HG03469 (cell line): ENCODE measurements at regions not wholly inside any gene's neighbourhood (a gene's known extent, or its start where the extent isn't known, plus 50 kb on each side); places are given as distances from the start of the nearest gene placed in this dataset.

ENCODE experiments used
- ATAC-seq: cut with Tn5 transposase; IDR thresholded peaks from one replicate; pipeline ENCODE4 v1.9.1; 2021; ENCODE audit warnings: mild to moderate bottlenecking, moderate library complexity, moderate number of reproducible peaks; ENCODE audit not compliant: unreplicated experiment

GRCh38 chr6:132244744-132245143, 156.5 kb downstream of the MOXD1 start:
- ATAC-seq, result no peak

DNA sequence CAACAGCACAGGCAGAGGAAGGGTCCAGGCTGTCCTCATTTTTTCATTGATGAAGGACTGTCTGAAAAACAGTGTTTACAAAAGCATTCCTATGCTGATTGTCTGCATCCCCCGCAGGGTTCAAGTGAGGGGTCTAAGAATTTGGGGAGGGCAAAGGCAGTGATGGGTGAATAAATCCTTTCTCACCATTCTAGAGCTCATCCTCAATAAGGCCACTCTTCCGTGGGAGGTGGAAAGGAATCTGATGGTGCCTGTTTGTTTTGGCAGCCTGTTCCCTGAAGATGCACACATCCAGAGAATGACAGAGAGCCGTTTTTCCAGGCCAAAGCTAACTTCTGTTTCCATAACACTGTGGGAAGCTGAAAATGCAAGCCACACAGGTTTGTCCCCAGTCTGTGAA, 164.5 kb downstream of the MOXD1 start:
- ATAC-seq, result no peak

- ATAC-seq, result no peak
Measured at GRCh38 chr6:132236281-132236680, 165.0 kb downstream of the MOXD1 start.

- ATAC-seq, result no peak
Measured at GRCh38 chr6:132235596-132236280, 165.5 kb downstream of the MOXD1 start.

DNA sequence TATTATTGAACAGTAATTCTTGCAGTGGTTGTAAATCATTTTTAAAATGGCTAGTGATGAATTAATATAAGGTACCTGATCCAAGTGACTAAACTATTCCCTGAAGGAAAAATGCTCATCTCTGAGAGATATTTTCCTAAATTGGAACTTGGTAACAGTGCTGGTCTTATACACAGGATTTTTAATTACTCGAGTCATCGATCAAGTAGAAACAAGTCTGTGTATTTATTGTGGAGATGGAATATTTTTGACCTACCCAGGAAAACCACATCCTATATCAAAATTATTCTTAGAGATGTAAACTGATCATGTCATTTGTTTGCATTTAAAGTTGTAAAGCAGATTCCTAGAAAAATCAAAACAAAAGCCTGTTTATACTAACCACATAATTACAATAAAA, 166.9 kb downstream of the MOXD1 start:
- ATAC-seq, result no peak

DNA sequence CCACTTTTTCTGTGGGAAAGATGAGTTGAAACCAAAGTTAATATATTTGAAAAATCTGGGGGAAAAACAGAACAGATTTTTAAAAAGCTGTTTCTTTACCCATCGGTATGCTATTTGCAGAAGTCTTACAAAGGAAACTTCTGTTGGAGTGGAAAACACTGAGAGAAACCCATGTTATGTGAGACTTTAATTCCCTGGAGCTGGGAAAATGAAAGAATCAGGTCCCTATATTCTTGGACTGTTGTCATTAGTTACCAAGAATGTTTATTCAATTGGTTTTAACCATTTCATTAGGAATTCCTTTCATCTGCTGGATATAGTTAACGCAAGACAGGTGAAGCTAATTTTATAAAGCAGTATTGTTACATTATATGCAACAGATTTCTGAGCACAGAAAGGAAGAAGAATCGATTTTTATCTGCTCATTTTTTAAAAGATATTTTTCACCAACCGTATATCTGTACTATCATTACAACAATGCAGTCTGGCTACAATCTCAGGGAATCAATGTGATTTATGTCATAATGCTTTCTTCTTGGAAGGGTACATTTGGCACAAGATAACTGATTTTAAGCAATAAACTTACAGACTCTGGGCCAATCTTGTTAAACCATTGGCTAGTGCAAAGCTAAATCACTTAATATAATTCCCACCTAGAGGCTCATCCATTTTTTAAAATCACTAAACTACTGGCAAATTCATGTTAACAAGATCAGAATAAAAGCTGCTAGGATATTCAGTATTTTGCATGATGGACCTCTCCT, 170.0 kb downstream of the MOXD1 start:
- no peak for ATAC-seq

DNA sequence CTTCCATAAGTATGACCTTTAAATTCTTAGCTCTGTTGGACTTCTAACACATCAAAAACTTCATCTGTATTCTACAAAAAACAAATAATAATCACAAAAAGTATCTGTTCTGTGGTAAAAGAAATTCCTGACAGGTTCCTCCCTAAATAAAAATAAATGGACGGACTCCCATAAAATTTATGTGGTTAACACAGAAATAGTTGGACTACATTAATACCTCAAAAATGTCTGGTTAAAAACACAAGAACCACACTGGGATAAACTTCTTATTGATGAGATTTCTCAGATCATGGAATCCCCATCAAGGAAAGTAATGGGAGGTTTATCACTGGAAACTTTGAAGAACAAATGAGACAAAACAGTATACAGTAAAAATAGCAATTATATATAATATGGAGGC, 172.4 kb downstream of the MOXD1 start:
- ATAC-seq, result no peak

DNA sequence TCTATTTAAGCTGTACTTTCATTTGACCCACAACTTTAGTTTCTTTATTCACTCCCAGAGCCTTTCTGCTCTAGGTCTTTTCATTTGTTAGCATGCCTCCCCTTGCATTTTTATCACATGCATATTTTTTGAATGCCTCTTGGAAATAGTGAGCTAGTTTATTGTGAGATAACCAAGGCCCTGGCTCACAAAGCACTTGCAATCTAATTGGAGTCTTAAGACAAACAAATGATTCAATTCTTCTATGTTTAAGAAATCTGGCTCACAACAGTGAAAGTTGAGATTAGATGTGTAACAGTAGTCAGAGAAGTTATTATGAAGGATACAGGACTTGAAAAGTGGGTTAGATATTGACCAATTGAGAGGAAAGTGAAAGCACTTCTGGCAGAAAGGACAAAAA, 173.4 kb downstream of the MOXD1 start:
- no peak for ATAC-seq

DNA sequence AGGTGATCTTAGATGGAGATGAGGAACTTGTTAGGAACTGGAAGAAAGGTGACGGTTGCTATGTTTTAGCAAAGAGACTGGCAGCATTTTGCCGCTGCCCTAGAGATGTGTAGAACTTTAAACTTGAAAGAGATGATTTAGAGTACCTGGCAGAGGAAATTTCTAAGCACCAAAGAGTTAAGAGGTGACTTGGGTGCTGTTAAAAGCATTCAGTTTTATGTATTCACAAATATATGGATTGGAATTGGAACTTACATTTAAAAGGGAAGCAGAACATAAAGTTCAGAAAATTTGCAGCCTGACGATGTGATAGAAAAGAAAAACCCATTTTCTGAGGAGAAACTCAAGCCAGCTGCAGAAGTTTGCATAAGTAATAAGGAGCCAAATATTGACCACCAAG, 176.3 kb downstream of the MOXD1 start:
- ATAC-seq, result no peak

DNA sequence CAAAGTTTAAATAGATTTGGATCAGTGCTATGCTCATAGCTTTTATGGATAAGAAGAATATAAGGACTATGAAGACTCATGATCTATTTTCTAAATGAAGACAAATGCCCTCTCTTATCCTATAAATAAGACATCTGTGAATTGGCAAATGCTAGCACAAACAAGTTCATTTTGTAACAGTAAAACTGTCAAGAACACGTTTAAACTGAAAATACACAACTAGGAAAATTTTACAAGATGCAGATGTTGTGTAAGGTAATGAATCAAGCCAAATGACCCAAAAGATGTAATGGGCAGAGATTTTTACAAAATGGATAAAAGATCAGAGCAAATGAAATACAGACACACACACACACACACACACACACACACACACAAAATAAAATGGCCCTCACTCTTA, 180.5 kb downstream of the MOXD1 start:
- no peak for ATAC-seq

DNA sequence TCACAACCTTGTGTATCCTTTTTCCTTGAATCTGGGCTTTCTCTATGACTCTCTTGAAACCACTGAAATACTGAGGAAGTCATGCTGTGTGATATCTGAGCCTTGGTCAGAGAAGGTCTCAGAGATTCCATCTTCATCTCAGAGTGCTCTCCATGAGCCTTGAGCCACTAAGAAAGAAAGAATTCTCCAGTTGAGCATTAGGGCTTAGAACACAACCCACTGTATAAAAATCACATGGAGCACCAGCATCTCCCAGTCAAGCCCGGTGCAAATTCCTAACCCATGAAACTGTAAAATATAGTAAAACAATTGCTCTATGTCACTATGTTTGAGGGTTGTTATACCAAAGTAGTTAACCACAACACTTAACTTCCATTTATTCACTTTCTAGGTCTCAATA, 181.4 kb downstream of the MOXD1 start:
- ATAC-seq, result no peak

DNA sequence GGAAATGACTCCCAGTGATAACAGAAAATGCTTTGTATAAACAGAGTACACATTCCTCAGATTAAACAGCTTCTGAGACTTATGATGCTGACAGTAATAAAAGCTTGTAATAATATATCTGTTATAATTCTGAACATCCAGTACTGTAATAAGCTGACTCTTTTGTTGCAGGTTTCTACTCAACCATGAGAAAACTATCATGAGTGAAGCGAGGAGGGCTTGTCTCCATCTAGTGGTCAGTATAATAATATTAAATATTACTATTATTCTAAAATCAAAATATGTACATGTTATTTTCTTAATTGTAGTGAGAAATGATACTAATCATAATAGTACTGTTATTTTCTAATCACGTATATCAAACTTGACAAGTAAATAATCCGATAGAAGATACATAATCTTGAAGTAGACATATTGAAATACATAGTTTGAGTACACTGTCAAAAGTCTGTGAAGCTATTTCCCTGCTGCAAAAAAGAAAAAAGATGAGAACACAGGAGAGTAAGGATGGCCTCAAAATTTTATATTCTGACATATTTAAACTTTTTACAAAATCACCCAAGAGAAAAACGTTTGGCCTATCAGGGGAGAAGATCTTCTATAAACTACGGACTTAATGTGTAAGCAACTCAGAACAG, 183.1 kb downstream of the MOXD1 start:
- ATAC-seq, result no peak

DNA sequence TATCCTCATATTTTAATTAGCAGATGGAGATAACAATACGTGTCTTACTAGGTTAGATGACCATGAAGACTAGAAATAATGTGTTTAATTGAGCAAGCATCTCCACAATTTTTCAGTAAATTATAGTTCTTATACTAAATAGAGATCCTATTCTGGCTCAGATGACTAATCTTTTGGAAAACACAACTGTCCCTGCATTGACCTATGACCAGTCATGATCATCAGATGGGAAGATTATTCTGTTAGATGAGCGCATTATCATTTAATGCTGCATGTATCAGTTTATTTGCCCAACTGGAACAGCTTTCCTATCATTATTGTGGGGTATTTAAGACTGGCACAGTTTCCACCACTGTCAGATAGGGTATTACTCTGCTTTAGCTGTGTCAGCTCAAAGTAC, 185.5 kb downstream of the MOXD1 start:
- ATAC-seq, result no peak

GRCh38 chr6:132214716-132215115, 186.6 kb downstream of the MOXD1 start:
- ATAC-seq, result no peak

GRCh38 chr6:132213732-132214131, 187.5 kb downstream of the MOXD1 start:
- ATAC-seq, result no peak

DNA sequence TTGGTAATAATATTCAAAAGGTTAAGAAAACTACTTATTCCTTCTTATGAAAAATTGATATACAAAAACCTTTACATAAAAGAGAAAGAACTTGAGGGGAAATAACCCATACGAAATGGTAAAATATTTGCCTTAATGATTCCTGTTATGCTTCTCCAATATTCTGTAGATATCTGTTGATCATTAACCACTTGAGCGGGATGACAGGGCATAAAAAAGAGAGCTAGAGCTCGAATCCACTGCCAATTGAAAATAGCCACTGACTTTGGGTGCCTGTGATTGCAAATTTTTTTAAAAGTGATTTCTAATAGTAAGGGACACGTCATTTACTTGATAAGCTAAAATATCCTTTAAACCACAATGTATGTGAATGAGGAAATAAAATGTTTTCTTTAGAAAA, 188.1 kb downstream of the MOXD1 start:
- no peak for ATAC-seq

GRCh38 chr6:132210886-132211563, 190.2 kb downstream of the MOXD1 start:
- ATAC-seq, result no peak

DNA sequence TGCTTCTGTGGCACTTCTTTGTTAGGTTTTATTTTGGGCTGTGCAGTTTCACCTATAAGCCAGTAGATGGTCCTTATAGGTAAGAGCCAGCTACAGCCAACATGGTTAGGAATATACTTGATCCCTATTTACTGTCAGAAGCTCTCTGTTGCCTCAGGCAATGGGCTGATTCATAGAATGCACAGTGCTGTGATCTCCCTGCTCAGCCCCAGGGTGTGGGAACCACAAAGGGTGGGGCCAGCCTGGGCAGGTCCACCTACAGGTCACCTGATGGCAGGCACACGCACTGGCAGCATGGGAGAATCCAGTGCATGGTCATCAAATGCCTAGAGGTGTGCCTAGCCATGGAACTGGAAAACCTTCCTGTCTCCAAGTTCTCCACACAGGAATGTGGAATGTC, 191.9 kb downstream of the MOXD1 start:
- ATAC-seq, result no peak

DNA sequence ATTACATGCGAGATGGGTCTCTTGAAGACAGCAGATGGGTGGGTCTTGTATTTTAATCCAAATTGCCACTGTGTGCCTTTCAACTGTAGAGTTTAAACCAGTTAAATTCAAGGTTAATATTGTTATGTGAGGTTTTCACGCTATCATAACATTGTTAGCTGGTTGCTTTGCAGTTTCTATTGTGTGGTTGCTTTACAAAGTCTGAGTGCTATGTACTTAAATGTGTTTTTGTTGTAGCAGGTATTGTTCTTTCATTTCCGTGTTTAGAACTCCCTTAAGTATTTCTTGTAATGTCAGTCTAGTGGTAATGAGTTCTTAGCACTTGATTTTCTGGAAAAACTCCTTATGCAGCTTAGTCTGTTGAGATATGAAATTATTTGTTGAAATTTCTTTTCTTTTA, 193.3 kb downstream of the MOXD1 start:
- no peak for ATAC-seq

GRCh38 chr6:132205946-132206345, 195.3 kb downstream of the MOXD1 start:
- ATAC-seq, result no peak

GRCh38 chr6:132204591-132204990, 196.7 kb downstream of the MOXD1 start:
- no peak for ATAC-seq

DNA sequence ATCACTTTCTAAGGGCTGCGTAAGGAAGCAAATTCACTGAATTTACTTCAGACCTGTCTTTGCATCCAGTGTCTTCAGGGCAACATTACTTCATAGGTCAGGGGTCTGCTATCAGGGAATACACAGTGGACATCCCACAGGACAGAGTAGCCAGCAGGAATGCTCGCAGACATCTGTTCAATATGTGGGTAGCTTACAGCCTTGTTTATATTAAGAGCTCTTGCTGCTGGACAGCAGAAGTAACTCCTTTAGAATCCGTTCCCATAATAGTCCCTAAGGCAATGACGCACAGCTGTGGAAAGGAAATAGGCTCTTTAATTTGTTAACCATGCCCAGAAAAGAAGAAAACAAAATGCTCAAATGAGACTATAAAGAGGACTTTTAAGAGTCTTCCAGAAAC, 198.7 kb downstream of the MOXD1 start:
- ATAC-seq, result no peak
